ENCODE measurements at regions not wholly inside any gene's neighbourhood (a gene's known extent, or its start where the extent isn't known, plus 50 kb on each side); places are given as distances from the start of the nearest gene placed in this dataset.

GRCh38 chr21:17725339-17725738, 93.8 kb downstream of the C21orf91 start:
- Histone ChIP-seq H3K36me3 (ENCODE audit: low read depth) (no peaks in the 10 kb centered on the region), H3K27me3 (ENCODE audit: insufficient read depth, low read depth) (no peaks in the 10 kb centered on the region), H3K9me2 (ENCODE audit: insufficient read depth) (no peaks in the 10 kb centered on the region), H3K79me2 (ENCODE audit: low read depth) (no peaks in the 10 kb centered on the region), H4K20me1 (ENCODE audit: insufficient read depth) (no peaks in the 10 kb centered on the region), H3F3A (ENCODE audit: insufficient read depth, low read depth) (no peaks in the 10 kb centered on the region), H3K4me3 (no peak overlapping the region), H3K27ac (no peak overlapping the region), H3K4me2 (no peak overlapping the region), H3K9me3 (ENCODE audit: insufficient read depth, low read depth) (no peaks in the 10 kb centered on the region), H3K4me1 (replicated peaks; ENCODE audit: insufficient read depth) (no peaks in the 10 kb centered on the region), H2AFZ (no peak overlapping the region)
- DNase-seq = no peak
- no peak for TF ChIP-seq CTCF (conservative IDR thresholded peaks at IDR 0.05)
- TF ChIP-seq EZH2 (IDR thresholded peaks at IDR 0.05; ENCODE audit: low read depth) = no peak
- ChIA-PET CTCF (no interaction called here), POLR2A (ENCODE audit: unreplicated experiment) (no interaction called here)
- intact Hi-C loops (cut with micrococcal nuclease; ENCODE audit: unreplicated experiment) = no loop called here
- no TSS peak for BruUV-seq (replicated peaks)

GRCh38 chr21:17712887-17713286, 100.2 kb upstream of the BTG3 start:
- Histone ChIP-seq H4K20me1 (ENCODE audit: insufficient read depth) (no peaks in the 10 kb centered on the region), H3K4me1 (replicated peaks; ENCODE audit: insufficient read depth) (no peaks in the 10 kb centered on the region), H3K9me3 (ENCODE audit: insufficient read depth, low read depth) (no peaks in the 10 kb centered on the region), H3K4me2 (no peak overlapping the region), H3K27me3 (ENCODE audit: insufficient read depth, low read depth) (no peaks in the 10 kb centered on the region), H2AFZ (no peak overlapping the region), H3F3A (ENCODE audit: insufficient read depth, low read depth) (no peaks in the 10 kb centered on the region), H3K27ac (no peak overlapping the region), H3K36me3 (ENCODE audit: low read depth) (no peaks in the 10 kb centered on the region), H3K4me3 (no peak overlapping the region), H3K79me2 (ENCODE audit: low read depth) (no peaks in the 10 kb centered on the region), H3K9me2 (ENCODE audit: insufficient read depth) (no peaks in the 10 kb centered on the region)
- POLR2A ChIA-PET (ENCODE audit: unreplicated experiment) = no interaction called here
- intact Hi-C loops (cut with micrococcal nuclease; ENCODE audit: unreplicated experiment) = no loop called here
- CTCF ChIA-PET = no interaction called here
- TF ChIP-seq CTCF (conservative IDR thresholded peaks at IDR 0.05) (no peak), EZH2 (IDR thresholded peaks at IDR 0.05; ENCODE audit: low read depth) (no peak)
- no peak for DNase-seq
- BruUV-seq (replicated peaks) = no TSS peak

- TF ChIP-seq CTCF (conservative IDR thresholded peaks at IDR 0.05) = no peak
- no peaks in the 10 kb centered on the region for H4K20me1 ChIP-seq (ENCODE audit: insufficient read depth)
- no TSS peak for BruUV-seq (replicated peaks)
- H3F3A ChIP-seq (ENCODE audit: insufficient read depth, low read depth) = no peaks in the 10 kb centered on the region
- DNase-seq = no peak
- no peak overlapping the region for H3K27ac ChIP-seq
- intact Hi-C loops (cut with micrococcal nuclease; ENCODE audit: unreplicated experiment) = no loop called here
- no peaks in the 10 kb centered on the region for H3K36me3 ChIP-seq (ENCODE audit: low read depth)
- H3K4me1 ChIP-seq (replicated peaks; ENCODE audit: insufficient read depth) = no peaks in the 10 kb centered on the region
- H2AFZ ChIP-seq = no peak overlapping the region
- H3K79me2 ChIP-seq (ENCODE audit: low read depth) = no peaks in the 10 kb centered on the region
- no peaks in the 10 kb centered on the region for H3K9me3 ChIP-seq (ENCODE audit: insufficient read depth, low read depth)
- H3K4me3 ChIP-seq = no peak overlapping the region
- no peak overlapping the region for H3K4me2 ChIP-seq
- ChIA-PET CTCF (no interaction called here), POLR2A (ENCODE audit: unreplicated experiment) (no interaction called here)
- no peaks in the 10 kb centered on the region for H3K9me2 ChIP-seq (ENCODE audit: insufficient read depth)
- H3K27me3 ChIP-seq (ENCODE audit: insufficient read depth, low read depth) = no peaks in the 10 kb centered on the region
Measured at GRCh38 chr21:17711896-17712295, 99.2 kb upstream of the BTG3 start.

All from PC-9 (cell line).